SK-N-SH (cell line): ENCODE measurements at regions not wholly inside any gene's neighbourhood (a gene's known extent, or its start where the extent isn't known, plus 50 kb on each side); places are given as distances from the start of the nearest gene placed in this dataset.

Experiments used
- CTCF ChIP-seq: fragments of 200-600 bp; sonication (generic); IDR thresholded peaks from 2 replicates; pipeline ENCODE4 v1.6.1; 2017; ENCODE audit warnings: antibody characterized with exemption, mild to moderate bottlenecking, moderate library complexity
- JUND ChIP-seq: IDR thresholded peaks from 2 replicates; pipeline ENCODE4 v1.4.0; 2012
- MXI1 ChIP-seq: IDR thresholded peaks from 2 replicates; pipeline ENCODE4 v1.6.1; 2012; ENCODE audit warnings: mild to moderate bottlenecking, low read depth, low read length, improper control_type of control experiment
- NFIC ChIP-seq: IDR thresholded peaks from 2 replicates; pipeline ENCODE4 v1.4.0; 2012; ENCODE audit warnings: borderline replicate concordance
- POLR2AphosphoS5 ChIP-seq: IDR thresholded peaks from 2 replicates; pipeline ENCODE4 v1.6.1; 2012; ENCODE audit warnings: low read depth, low read length
- REST ChIP-seq: IDR thresholded peaks from 2 replicates; pipeline ENCODE4 v1.6.1; 2012; ENCODE audit warnings: mild to moderate bottlenecking, low read depth, low read length, moderate library complexity
- TAF1 ChIP-seq: IDR thresholded peaks from 2 replicates; pipeline ENCODE4 v1.6.1; 2012; ENCODE audit warnings: low read depth, mild to moderate bottlenecking, low read length, moderate library complexity, borderline replicate concordance
- TCF12 ChIP-seq: IDR thresholded peaks from 2 replicates; pipeline ENCODE4 v1.4.0; 2012
- TEAD4 ChIP-seq: IDR thresholded peaks from 2 replicates; pipeline ENCODE4 v1.4.0; 2012; ENCODE audit warnings: mild to moderate bottlenecking, borderline replicate concordance; ENCODE audit not compliant: insufficient read depth

- TF ChIP-seq REST, result no peak
- no peak for TF ChIP-seq TAF1
- no peak for TF ChIP-seq CTCF
- TF ChIP-seq NFIC, result no peak
- TF ChIP-seq TEAD4, result no peak
- no peak for TF ChIP-seq JUND
- no peak for TF ChIP-seq TCF12
- no peak for TF ChIP-seq POLR2AphosphoS5
- no peak for TF ChIP-seq MXI1
Measured at GRCh38 chr20:20903773-20904500, 191.5 kb upstream of the RALGAPA2 start.
